GM19452 (cell line): ENCODE measurements at regions not wholly inside any gene's neighbourhood (a gene's known extent, or its start where the extent isn't known, plus 50 kb on each side); places are given as distances from the start of the nearest gene placed in this dataset.

Source experiments
- ATAC-seq: cut with Tn5 transposase; IDR thresholded peaks from one replicate; pipeline ENCODE4 v1.9.1; 2021; ENCODE audit not compliant: unreplicated experiment

DNA sequence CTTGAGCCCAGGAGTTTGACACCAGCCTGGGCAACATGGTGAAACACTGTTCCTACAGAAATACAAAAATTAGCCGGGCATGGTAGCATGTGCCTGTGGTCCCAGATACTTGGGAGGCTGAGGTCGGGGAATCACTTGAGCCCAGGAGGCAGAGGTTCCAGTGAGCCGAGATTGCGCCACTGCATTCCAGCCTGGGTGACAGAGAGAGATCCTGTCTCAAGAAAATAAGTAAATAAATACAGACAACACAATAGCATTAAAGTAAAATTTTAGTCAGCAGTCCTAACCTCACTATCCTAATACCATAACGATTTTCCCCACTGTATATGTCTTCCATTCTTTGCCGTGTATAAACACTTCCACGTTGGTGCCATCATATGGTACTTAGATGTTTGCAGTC, 83.0 kb upstream of the MBOAT2 start:
- no peak for ATAC-seq

GRCh38 chr2:9085353-9085752, 81.9 kb upstream of the MBOAT2 start:
- ATAC-seq = no peak

GRCh38 chr2:9083287-9083686, 79.8 kb upstream of the MBOAT2 start:
- no peak for ATAC-seq

DNA sequence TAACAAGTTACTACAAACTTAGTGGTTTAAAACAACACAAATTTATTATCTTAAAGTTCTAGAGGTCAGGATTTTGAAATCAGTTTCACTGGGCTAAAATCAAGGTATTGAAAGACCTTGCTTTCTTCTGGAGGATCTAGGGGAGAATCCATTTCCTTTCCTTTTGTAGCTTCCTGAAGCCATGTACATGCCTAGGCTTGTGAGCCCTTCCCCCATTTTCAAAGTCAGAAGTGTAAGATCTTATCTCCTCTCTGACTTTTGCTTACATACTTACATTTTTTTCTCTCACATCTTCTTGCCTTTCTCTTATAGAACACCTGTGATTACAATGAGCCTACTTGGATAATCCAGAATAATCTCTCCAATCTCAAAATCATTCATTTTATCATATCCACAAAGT, 78.7 kb upstream of the MBOAT2 start:
- ATAC-seq = no peak

GRCh38 chr2:9081750-9082149, 78.3 kb upstream of the MBOAT2 start:
- ATAC-seq = no peak

GRCh38 chr2:9078405-9078804, 74.9 kb upstream of the MBOAT2 start:
- no peak for ATAC-seq

- ATAC-seq = no peak
Measured at GRCh38 chr2:9077691-9078090, 74.2 kb upstream of the MBOAT2 start.

- ATAC-seq = no peak
Measured at GRCh38 chr2:9076755-9077154, 73.3 kb upstream of the MBOAT2 start.

DNA sequence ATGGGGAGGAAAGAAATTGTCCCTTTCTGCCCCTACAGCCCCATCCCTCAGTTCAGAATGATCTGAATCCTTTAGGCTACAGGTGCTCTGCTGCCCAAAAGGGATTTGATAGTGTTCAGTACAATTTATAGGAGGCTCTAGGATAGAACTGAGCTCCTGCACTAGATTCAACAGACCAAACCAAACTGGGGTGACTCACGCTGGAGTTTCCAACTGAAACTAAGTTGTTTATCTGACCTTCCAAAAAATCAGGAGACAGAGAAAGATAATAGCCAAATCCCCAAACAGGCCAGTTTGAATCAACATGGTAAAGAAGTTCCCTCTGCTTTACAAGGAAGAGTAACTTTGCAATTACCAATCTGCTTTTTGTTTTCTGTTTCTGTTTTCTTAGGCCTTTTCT, 72.7 kb upstream of the MBOAT2 start:
- no peak for ATAC-seq

DNA sequence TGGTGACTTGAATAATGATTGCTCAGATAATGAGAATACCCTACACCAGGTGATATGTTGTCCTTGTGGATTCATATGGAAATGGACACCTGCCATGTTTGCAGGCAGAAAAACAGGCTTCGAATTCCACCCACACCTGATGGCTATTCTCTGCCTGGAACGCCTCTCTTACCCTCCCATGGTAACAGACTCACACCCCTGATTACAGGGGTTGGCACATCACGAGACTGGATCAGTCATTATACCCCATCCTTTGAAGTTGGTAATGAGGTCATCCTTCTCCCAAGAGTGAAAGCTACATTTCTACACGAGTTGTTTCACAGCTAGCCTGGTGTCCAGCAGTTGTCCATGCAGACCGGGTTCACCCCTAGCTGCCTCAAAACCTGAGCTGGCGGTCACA, 71.4 kb upstream of the MBOAT2 start:
- no peak for ATAC-seq

- no peak for ATAC-seq
Measured at GRCh38 chr2:9071584-9072124, 68.2 kb upstream of the MBOAT2 start.

GRCh38 chr2:9071032-9071431, 67.5 kb upstream of the MBOAT2 start:
- no peak for ATAC-seq

GRCh38 chr2:9069543-9069942, 66.1 kb upstream of the MBOAT2 start:
- no peak for ATAC-seq

DNA sequence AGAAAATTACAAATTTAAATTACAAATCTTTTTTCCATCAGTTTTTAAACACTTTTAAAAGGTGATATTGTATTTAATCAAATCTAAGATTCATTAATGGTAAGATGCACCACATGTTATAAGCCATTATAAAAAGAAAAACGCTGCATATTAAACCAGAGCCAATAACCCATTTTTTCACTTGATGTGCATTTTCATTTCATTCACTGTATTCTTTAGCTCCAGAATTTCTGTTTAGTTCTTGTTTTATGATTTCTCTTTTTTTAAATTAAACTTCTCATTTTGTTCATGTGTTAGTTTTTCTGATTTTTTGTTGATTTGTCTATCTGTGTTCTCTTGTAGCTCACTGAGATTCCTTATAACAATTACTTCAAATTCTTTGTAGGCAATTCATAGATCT, 62.4 kb upstream of the MBOAT2 start:
- no peak for ATAC-seq

DNA sequence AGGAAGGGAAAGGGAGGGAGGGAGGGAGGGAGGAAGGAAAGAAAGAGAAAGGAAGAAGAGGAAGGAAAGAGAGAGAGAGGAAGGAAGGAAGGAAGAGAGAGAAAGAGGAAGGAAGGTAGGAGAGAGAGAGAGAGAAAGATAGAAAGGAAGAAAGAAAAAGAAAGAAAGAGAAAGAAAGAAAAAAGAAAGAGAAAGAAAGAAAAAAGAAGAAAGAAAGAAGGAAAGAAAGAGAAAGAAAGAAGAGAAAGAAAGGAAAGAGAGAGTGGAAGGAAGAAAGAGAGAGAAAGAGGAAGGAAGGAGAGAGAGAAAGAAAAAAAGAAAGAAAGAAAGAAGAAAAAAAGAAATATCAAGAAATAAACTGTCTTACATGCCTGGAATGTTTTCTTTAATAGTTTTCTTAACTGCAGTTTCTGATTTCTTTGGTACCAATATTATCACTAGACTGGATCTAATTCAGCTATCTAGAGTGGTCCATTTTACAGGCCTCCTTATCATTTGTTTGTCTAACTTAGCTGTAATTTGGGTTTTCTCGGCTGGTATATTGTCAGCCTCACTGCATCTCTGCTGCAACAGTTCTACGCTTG, 59.6 kb upstream of the MBOAT2 start:
- no peak for ATAC-seq

- ATAC-seq = no peak
Measured at GRCh38 chr2:9060819-9061218, 57.3 kb upstream of the MBOAT2 start.

- ATAC-seq = no peak
Measured at GRCh38 chr2:9057939-9058761, 54.7 kb upstream of the MBOAT2 start.

- ATAC-seq = no peak
Measured at GRCh38 chr2:9055471-9055870, 52.0 kb upstream of the MBOAT2 start.

GRCh38 chr2:9053534-9053931, 50.0 kb upstream of the MBOAT2 start:
- ATAC-seq = no peak
